Right ventricle myocardium inferior (tissue), 1 donor: ENCODE measurements at regions not wholly inside any gene's neighbourhood (a gene's known extent, or its start where the extent isn't known, plus 50 kb on each side); places are given as distances from the start of the nearest gene placed in this dataset.
"Not testable (repeated sequence)": the region's sequence is repeated elsewhere in the genome, so short reads cannot be mapped to it uniquely, and the experiment has no call there.

Experiments used
- ATAC-seq: fragments of 200-7000 bp; cut with Tn5 transposase; one replicate; pipeline ENCODE4 v1.9.1; 2020; ENCODE audit warnings: mild to moderate bottlenecking, moderate library complexity
- DNase-seq: peaks from one replicate; pipeline ENCODE4 v3.0.0; 2021; ENCODE audit errors: missing footprints
- intact Hi-C: fragments of 100-400 bp; cut with DNase I; formaldehyde crosslinking; loops from one replicate; pipeline ENCODE4 v1.11.0; 2022
- donor health status: DM: no; HTN: yes; CAD: no; lungs with severe emphysema.

DNA sequence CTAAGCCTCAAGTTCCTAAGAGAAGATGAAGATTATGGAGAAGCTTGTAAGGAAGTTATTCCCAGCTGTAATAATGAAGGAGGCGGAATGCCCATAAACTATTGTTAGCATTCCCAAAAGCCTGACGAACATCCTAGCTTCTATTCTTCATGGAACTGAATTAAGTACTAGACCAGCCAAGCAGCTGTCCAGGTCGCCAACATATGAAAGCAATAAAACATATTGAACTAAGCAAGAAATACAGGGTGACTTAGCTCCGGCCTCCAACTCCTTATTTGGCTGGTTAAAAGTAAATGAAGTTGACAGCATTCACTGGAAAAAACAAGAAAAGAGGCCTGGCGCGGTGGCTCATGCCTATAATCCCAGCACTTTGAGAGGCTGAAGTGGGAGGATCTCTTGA, 174.0 kb upstream of the TPM1 start:
- intact Hi-C loops: no loop called here
- no peak for DNase-seq
- ATAC-seq: no peak

DNA sequence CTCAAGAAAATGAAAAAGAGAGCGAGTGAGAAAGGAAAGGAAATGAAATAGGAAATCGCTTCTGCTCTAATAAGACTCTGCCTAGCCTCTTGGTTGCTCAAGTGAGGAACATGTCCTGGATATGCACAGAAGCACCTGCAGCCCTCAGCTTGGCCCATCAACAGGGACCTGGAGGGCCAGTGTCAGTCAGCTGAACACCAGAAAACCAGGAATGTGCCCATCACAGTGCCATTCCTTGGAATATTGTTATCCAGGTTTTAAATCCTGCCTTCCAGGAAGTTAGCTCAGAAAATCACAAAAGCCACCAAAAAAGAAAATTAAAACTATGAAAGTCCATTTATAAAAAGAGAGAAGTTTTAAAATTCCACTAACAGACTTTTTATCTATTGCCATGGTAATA, 173.4 kb upstream of the TPM1 start:
- DNase-seq (no peak), ATAC-seq (no peak)
- intact Hi-C loops: no loop called here

DNA sequence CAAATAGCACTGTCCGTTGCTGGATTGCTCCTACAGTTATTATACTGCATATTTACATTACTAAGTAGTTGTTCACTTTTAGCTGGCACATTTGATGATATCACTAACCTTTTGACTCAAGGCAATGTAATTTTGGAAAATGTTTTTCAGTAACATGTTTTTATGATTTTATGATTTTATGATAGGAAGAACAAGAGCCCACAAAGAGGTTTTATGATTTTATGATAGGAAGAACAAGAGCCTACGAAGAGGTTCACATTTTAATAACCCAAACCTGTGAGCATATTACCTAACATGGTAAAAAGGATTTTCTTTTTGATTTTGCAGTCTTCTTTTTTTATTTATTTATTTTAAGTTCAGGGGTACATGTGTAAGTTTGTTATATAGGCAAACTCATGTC, 172.3 kb upstream of the TPM1 start:
- DNase-seq (no peak), ATAC-seq (no peak)
- intact Hi-C loops: no loop called here

DNA sequence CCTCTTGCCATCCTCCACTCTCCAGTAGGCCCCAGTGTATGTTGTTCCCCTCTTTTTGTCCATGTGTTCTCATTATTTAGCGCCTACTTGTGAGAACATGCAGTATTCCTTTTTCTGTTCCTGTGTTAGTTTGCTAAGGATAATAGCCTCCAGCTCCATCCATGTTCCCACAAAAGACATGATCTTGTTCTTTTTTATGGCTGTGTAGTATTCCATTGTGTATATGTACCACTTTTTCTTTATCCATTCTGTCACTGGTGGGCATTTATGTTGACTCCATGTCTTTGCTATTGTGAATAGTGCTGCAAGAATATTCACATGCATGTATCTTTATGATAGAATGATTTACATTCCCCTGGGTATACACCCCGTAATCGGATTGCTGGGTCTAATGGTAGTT, 171.8 kb upstream of the TPM1 start:
- DNase-seq, ATAC-seq, intact Hi-C loops: not testable (repeated sequence)

DNA sequence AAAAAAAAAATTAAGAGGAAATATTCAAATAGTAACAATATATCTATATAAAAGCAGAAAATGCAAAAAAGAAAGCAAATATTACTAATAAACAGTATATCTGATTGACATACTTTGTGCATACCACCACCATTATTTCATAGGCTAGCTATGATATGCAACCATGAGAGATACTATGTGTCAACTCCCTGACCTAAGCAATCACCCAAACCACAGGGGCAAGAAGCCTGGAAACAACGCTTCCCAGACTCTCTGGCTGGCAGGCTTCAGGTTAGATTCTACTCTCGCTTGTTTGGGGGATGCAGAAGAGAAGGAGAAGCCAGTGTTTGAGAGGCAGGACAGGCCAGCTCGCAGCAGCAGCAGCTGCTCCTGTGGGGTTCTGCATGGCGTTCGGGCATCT, 169.3 kb upstream of the TPM1 start:
- intact Hi-C loops: no loop called here
- ATAC-seq (no peak), DNase-seq (no peak)

DNA sequence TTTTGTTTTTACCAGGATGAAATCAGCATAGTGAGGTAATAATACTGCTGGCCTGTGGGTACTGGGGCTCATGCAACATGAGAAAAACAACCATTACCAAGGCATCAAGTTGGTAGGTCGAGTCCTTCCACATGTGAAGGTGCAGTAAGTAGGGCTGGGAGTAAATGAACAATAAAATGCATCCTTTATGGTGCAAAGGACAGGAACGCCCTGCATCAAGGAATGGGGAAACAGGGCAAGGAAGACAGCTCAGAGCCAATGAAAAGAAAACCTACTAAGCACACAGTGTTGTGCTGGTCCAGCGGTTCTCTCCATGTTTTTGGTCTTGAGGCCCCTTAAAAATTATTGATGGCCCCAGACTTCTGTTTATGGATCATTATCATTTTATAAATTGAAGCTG, 168.5 kb upstream of the TPM1 start:
- ATAC-seq: no peak
- intact Hi-C loops: no loop called here
- DNase-seq: no peak

DNA sequence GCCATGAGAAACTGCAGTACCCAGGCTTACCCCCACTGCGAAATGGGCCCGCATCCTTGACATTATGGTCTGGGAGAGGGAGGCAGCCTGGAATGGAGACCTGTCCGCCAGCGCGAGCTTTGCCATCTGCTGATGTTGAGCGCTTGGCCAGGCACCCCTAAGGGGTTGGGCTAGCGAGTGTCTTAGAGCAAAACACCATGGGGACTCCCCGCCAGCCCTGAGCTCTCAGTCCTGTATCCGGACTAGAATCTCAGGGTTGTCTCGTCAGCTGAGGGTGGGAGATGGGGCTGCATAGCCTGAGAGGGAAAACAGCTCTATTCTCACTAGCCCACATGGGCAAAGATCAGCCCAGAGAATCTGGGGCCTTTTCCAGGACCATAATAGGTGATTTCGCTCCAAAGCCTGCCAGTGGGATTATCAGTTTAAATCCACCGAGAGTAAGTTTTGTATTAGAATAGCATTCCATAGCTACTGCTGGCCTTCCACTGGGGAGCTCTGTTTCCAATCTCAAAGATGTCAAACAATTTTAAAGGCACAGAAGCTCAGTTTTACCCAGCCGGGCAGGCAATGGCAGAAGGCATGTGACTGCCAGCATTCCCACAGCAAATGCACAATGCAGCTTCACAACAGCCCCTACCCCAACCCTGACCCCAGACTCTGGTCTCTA, 167.5 kb upstream of the TPM1 start:
- DNase-seq (no peak), ATAC-seq (peak; percentile 38)
- intact Hi-C loops: no loop called here

DNA sequence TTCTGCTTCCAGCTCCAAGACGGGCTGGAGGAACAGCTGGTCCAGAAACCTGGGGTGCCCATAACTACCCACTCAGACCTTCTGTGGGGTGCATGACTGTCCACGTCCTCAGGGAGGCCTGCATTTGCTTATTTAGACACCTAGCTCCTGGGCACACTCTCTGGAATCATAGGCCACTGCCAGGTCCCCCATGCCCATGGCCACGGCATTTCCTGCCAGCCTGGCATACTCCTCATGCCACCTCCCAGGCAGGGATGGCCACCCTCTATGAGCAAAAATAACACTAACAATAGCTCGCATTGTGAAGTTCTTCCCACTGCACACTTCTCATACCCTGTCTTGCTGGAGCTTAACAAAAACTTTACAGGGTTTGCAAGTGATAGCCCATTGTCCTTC, 166.9 kb upstream of the TPM1 start:
- ATAC-seq (peak; percentile 47), DNase-seq (no peak)
- intact Hi-C loops: no loop called here

DNA sequence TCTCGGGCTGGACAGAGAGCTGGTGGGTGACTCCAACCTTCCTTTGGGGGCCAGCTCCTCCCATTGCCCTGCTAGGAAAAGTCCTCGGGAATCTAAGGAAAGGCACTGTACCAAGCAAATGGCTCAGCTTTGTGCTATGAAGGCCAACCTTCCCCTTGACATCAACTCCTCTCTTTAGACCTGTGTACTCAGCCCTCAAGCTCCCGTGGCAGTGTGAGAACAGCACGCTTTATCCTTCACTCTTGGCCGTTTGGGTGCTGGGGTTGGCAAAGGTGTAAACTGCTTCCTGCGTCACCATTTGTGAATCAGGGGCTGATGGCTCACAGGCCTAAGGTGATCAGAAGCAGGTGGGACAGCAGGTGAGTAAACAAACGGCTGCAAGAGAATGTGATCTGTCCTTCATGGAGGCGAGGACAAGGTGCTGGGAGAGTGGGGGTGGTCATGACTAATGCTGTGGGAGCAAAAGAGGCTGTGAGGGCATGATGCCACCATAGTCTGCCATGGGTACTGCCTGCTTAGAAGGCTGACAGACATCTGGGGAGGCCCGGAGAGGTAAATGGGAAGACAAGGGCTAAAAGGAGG, 165.2 kb upstream of the TPM1 start:
- intact Hi-C loops: no loop called here
- DNase-seq (no peak), ATAC-seq (no peak)

DNA sequence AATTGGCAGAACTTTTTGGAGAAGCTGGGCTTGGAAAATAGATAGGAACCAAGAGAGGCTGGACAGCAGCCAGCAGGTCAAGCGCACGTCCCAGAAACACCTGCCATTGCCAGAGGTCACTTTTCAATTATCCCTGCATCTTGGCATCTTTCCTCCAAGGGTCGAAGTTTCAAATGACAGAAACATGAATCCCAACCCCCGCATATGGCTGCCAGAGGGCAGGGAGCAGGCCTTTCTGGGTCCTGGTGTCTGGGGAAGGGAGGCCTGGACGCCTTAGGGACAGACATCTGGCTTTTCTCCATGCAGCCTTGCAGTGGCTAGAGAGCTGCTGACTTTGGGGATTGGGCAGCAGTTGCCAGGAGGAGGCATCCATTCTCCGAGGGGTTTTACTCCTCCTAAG, 164.5 kb upstream of the TPM1 start:
- intact Hi-C loops: loop anchor here (2.0 kb wide), 1 partner anchor 19 kb away; no protein-coding TSS in a partner anchor
- ATAC-seq: no peak
- DNase-seq: no peak

DNA sequence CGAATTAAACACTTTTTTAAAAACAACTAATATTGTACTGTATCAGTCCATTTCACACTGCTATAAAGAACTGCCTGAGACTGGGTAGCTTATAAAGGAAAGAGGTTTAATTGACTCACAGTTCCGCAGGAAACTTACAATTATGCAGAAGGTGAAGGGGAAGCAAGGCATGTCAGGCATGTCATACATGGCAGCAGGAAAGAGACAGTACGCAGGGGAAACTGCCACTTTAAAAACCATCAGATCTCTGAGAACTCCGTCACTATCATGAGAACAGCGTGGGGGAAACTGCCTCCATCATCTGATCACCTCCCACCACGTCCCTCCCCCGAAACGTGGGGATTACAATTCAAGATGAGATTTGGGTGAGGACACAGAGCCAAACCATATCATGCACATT, 162.8 kb upstream of the TPM1 start:
- intact Hi-C loops: loop anchor here (2.0 kb wide), 1 partner anchor 17 kb away; no protein-coding TSS in a partner anchor
- no peak for DNase-seq
- ATAC-seq: no peak

DNA sequence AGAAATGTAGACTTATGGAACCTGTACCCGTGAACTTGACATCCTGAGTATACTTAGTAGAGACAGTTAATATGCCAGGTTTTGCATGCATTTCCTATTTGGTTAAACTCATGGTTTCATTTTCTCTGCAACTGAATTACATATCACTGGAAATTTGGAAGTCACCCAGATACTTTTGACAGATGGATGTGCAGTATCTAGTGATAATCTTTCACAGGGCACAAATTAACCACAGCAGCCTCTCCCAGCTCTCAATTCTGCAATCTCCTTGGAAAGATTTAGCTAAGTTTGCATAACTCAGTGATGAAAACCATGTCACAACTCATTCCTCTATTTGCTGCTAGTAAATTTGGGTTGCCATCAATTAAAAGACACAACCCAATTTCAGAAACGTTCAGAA, 162.3 kb upstream of the TPM1 start:
- ATAC-seq (no peak), DNase-seq (no peak)
- intact Hi-C loops: no loop called here

DNA sequence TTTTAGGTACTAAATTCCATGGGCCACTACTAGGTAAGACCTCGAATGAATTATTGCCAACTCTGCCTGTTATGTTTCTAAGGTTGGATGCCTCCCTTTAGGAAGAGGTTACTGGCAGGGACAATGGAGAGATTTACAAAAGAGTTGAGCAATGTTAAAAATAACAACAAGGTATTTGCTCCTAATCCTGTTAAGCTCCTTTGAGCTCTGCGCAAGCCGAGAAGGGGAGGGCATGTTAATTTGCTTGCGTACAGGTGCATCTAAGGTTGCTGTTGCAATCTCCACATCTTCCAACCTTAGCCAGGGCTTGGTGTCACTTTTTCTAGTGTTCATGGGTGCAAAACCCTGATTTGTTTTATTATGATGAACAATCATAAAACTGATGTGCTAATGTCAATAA, 161.5 kb upstream of the TPM1 start:
- ATAC-seq: no peak
- no peak for DNase-seq
- intact Hi-C loops: no loop called here

DNA sequence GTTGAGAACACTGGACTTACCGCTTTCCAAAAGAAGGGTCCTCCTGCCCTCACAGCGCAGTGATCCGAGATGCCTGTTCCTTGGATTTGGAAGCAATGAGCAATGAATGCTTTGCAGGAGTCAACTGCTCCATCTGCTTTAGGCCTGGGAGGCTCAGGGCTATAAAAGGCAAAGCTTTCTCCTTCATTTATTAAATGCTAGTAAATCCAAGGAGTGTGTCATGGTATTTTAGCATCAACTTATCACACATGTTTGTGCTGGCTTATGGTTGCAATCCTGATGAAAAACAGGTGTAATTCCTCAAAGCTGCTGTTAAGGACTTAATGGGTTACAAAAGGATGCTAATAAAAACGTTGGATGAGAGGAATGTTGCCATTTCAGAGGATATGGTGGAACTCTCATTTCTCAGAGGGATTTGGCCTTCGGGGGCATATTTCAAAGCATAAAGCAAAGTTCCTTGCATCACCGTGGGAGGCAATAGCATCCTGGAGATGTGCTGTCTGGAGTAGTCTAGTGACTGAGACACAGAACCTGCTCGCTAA, 158.5 kb upstream of the TPM1 start:
- no peak for DNase-seq
- intact Hi-C loops: no loop called here
- no peak for ATAC-seq

DNA sequence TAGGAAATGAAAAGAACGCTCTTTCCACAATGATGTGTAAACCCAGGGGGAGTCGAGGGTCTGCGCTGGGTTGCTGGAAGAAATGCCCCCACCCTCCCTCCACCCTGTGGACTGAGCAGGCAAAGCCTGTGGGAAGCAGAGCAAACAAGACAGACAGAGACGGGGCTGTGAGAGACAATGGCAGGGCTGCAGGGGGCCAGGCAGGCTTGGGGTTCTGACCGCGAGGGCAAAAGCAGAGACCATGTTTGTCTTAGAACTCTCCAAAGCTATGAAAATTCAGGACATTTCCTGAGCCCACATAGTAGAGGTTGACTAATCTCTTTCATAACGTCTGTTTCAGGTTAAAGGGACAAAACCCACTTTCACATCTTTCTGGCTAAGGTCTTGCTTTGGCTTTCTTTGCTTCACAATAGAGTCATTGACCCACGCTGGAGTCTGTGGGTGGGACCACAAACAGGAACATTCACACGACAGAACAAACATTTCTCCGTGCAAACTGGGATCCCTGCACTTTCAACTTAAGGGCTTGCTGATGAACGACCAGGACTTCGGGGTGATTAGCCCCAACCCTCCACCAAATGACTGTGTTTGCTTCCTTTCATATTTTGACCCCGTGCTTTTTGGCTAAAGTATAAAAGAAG, 156.0 kb upstream of the TPM1 start:
- intact Hi-C loops: no loop called here
- DNase-seq (no peak), ATAC-seq (peak; percentile 44)

DNA sequence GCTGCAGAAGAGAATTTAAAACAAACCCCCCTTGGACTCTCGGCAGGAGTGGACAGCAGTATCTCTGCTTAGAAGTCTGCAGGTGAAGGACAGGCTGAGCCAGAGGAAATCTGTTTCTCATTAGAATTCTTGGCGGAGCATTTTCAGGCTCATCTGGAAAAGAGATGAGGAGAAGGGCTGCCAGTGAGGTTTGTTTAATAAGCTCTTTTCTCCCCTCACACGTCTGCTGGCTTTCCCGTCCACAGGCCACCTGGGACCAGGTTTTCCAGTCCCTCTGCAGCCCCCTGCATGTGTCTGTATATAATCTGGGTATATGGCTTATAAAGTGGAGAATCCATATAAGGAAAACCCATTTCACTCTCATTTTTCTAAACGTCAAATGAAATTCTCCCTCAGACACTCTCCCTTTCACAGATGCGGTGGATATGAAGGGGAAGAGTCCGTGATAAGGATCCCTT, 155.4 kb upstream of the TPM1 start:
- DNase-seq (no peak), ATAC-seq (no peak)
- intact Hi-C loops: no loop called here

DNA sequence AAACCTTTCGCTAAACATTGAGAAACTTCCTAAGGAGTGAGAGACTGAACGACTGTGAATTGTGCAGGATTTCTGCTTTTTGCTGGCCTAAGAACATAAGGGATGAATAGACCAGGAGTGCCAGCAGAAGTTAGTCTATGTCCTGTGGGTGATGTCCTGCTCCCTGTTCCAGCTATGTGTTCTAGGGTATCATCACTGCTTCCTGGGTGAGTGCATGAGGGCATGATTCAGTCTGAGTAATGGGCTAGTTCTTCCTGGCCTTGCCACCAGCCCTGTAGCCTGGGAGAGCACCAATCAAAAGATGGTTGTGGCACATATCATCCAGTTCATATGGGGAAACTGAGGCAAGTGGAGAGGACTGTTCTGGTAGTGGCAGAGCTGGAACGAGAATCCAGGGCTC, 153.9 kb upstream of the TPM1 start:
- intact Hi-C loops: no loop called here
- ATAC-seq: no peak
- no peak for DNase-seq

DNA sequence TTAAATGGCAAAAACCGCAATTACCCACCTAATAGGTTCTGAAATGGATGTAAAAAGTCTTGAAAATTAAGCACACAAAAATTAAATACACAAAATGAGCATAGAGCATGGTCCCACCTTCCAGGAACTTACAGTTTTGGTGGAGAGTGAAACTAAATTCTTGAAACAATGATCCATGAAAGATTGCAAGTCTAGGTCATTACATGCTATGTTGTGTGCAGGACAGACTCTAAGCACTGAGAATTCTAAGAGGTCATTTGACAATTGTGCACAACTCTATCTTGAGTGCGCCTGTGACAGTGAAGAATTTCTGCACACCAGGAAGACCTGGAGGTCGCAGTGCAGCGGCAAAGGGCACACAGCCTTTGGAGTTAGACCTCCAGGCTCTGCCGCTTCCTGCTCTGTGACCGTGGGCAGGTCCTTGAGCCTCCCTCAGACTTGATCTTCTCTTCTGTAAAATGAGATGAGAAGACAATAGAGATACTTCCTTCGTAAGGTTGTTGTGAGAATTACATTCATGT, 153.3 kb upstream of the TPM1 start:
- no peak for ATAC-seq
- DNase-seq: no peak
- intact Hi-C loops: no loop called here

DNA sequence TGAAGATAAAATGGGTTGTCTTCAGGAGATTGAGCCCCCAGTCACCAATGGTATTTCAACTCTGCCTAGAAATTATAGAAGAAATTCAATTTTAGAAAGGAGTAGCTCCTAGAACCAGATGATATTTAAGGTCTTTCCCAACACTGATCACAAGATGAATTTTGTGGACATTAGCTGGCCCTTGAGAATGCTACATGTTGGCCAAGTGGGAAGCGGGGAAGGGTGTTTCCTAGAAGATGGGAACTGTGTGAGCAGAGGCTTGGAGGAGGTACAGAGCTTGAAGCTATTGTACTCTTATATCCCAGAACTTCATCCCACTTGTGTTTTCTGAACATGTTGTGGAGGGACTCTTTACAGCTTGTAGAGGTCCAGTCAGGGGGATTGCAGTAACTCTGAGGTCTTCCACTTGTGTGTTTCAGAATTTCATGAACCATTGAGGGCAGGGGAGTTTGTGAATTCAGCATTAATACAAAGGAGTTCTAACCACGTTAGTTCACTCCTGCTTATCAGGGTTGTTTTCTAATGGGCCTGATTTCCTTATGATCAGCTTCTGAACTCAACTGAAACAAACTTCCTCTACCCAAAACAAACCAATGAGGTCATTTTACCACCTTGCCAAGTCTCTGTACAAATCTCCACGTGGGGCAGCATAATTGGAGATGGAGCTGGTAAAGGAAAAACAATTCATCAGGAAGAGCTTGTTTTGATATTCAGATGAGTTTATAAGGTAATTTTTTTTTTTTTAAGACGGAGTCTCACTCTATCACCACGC, 152.6 kb upstream of the TPM1 start:
- DNase-seq: no peak
- ATAC-seq: no peak
- intact Hi-C loops: no loop called here
